Activated T-cell treated with anti-CD3 and anti-CD28 coated beads, Interleukin-2, amount 50 U/mL, for 1 hour (primary cell): ENCODE measurements at regions not wholly inside any gene's neighbourhood (a gene's known extent, or its start where the extent isn't known, plus 50 kb on each side); places are given as distances from the start of the nearest gene placed in this dataset.
A peak's percentile ranks its signal among the peaks of the same experiment; 100 is the strongest.

Source experiments
- DNase-seq: peaks from one replicate; pipeline ENCODE4 v3.0.0-alpha.2; 2020

GRCh38 chr1:209319057-209319432 is 264.5 kb upstream of the CAMK1G start:
- DNase-seq: no peak

- no peak for DNase-seq
Observed at GRCh38 chr1:209319549-209319948, 264.0 kb upstream of the CAMK1G start.

- no peak for DNase-seq
Observed at GRCh38 chr1:209323743-209324142, 259.8 kb upstream of the CAMK1G start.

- DNase-seq: no peak
Observed at GRCh38 chr1:209324901-209325871, 258.3 kb upstream of the CAMK1G start.

- DNase-seq: no peak
Observed at GRCh38 chr1:209326076-209326475, 257.4 kb upstream of the CAMK1G start.

GRCh38 chr1:209326831-209327230 is 256.7 kb upstream of the CAMK1G start:
- DNase-seq: no peak

GRCh38 chr1:209328196-209328595 is 255.3 kb upstream of the CAMK1G start:
- DNase-seq: no peak

GRCh38 chr1:209335178-209335577 is 248.3 kb upstream of the CAMK1G start:
- DNase-seq: no peak

- no peak for DNase-seq
Observed at GRCh38 chr1:209341146-209341545, 242.4 kb upstream of the CAMK1G start.

GRCh38 chr1:209341673-209342420 is 241.7 kb upstream of the CAMK1G start:
- DNase-seq: no peak

GRCh38 chr1:209342441-209343175 is 240.9 kb upstream of the CAMK1G start:
- DNase-seq: no peak

GRCh38 chr1:209343511-209343910 is 240.0 kb upstream of the CAMK1G start:
- no peak for DNase-seq

- DNase-seq: no peak
Observed at GRCh38 chr1:209344156-209344555, 239.4 kb upstream of the CAMK1G start.

GRCh38 chr1:209349363-209350308 is 233.9 kb upstream of the CAMK1G start:
- DNase-seq: no peak

- DNase-seq: no peak
Observed at GRCh38 chr1:209353053-209353452, 230.5 kb upstream of the CAMK1G start.

GRCh38 chr1:209354111-209354839 is 229.2 kb upstream of the CAMK1G start:
- peak; percentile 19 for DNase-seq

GRCh38 chr1:209354840-209355165 is 228.7 kb upstream of the CAMK1G start:
- no peak for DNase-seq

GRCh38 chr1:209355415-209355814 is 228.1 kb upstream of the CAMK1G start:
- no peak for DNase-seq

GRCh38 chr1:209356976-209357377 is 226.5 kb upstream of the CAMK1G start:
- DNase-seq: no peak

- DNase-seq: no peak
Observed at GRCh38 chr1:209363112-209363511, 220.4 kb upstream of the CAMK1G start.

GRCh38 chr1:209364716-209365115 is 218.8 kb upstream of the CAMK1G start:
- no peak for DNase-seq
